ENCODE measurements at regions not wholly inside any gene's neighbourhood (a gene's known extent, or its start where the extent isn't known, plus 50 kb on each side); places are given as distances from the start of the nearest gene placed in this dataset.

DNA sequence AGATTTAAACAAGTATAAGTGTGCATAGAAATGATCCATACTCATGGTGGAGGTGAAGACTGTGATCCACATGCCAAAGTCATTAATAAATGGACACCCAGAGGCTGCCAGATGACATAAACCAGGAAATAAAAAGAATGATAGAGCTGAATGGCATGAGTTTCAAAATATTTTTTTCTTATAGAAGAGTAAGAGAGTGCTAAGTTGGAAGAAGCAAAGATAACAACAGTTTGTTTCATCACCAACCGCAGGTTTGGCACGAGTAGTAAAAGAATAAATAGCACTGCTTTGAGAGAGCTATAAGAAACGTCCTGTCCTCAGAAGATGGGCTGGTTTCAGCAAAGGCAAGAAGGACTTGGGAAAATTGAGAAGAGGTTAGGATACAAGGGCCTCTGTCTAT lies 246.9 kb downstream of the UBE3D start:
- Histone ChIP-seq H3K27me3 (no peaks in the 10 kb centered on the region), H3K9me3 (no peaks in the 10 kb centered on the region), H3K4me1 (no peaks in the 10 kb centered on the region), H3K27ac (no peak overlapping the region), H3K36me3 (no peaks in the 10 kb centered on the region), H3K4me3 (no peak overlapping the region)
- TF ChIP-seq, protein P1, sequence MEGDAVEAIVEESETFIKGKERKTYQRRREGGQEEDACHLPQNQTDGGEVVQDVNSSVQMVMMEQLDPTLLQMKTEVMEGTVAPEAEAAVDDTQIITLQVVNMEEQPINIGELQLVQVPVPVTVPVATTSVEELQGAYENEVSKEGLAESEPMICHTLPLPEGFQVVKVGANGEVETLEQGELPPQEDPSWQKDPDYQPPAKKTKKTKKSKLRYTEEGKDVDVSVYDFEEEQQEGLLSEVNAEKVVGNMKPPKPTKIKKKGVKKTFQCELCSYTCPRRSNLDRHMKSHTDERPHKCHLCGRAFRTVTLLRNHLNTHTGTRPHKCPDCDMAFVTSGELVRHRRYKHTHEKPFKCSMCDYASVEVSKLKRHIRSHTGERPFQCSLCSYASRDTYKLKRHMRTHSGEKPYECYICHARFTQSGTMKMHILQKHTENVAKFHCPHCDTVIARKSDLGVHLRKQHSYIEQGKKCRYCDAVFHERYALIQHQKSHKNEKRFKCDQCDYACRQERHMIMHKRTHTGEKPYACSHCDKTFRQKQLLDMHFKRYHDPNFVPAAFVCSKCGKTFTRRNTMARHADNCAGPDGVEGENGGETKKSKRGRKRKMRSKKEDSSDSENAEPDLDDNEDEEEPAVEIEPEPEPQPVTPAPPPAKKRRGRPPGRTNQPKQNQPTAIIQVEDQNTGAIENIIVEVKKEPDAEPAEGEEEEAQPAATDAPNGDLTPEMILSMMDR (IDR thresholded peaks at IDR 0.05), result no peak
- TF ChIP-seq POLR2A (IDR thresholded peaks at IDR 0.05), result no peak
- 53% methylated on average over 3 of the region's 3 CpGs for WGBS (ENCODE audit: insufficient coverage, low coverage, low lambda C conversion rate, missing lambda C conversion rate)
- intact Hi-C loops (cut with DNase I), result no loop called here
- DNase-seq, result no peak
- ATAC-seq, result no peak

DNA sequence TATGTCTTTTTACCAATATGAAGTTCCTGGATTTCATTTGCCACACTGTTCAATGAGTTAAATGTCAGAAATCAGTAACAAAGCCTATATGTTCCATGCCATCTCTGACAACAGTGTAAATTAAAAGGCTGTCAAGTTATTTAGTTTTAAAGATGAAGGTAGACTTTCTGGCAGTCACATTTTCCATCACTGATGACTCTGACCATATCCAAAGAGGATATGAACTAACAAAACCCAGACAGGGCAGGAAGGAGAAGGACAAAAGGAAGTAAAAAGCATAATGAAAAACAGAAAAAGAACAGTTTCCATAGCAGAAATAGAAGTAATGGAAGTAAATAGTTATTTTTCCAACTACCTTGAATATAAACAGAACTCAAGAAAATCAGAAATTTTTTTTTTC lies 242.3 kb downstream of the UBE3D start:
- intact Hi-C loops (cut with DNase I), result no loop called here
- no peak for DNase-seq
- no peaks in the 10 kb centered on the region for H3K9me3 ChIP-seq
- H3K27me3 ChIP-seq, result no peaks in the 10 kb centered on the region
- no peak for ATAC-seq
- TF ChIP-seq POLR2A (IDR thresholded peaks at IDR 0.05), result no peak
- TF ChIP-seq, protein P1 (IDR thresholded peaks at IDR 0.05), result no peak
- no peak overlapping the region for H3K4me3 ChIP-seq
- no peaks in the 10 kb centered on the region for H3K4me1 ChIP-seq
- H3K36me3 ChIP-seq, result no peaks in the 10 kb centered on the region
- H3K27ac ChIP-seq, result no peak overlapping the region

DNA sequence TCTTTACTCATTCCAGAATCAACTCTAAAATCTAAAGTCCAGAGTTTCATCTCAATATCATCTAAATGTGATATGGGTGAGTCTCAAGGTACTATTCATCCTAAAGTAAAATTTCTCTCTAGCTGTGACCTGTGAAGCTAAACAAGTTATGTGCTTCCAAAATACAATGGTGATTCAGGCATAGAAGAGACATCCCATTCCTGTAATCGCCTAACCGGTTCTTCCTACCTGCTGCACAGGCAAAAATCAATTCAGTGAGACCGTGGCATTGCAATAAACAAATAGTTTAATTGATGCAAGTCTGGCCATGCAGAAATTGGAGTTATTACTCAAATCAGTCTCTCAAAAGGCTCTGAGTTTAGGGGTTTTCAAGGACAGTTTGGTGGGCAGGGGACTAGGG lies 232.8 kb downstream of the UBE3D start:
- no peak overlapping the region for H3K27ac ChIP-seq
- H3K36me3 ChIP-seq, result no peaks in the 10 kb centered on the region
- no peaks in the 10 kb centered on the region for H3K9me3 ChIP-seq
- DNase-seq (no peak), ATAC-seq (no peak)
- no peaks in the 10 kb centered on the region for H3K4me1 ChIP-seq
- H3K4me3 ChIP-seq, result no peak overlapping the region
- WGBS (ENCODE audit: insufficient coverage, low coverage, low lambda C conversion rate, missing lambda C conversion rate), result 65% methylated on average over 3 of the region's 3 CpGs
- TF ChIP-seq, protein P1 (IDR thresholded peaks at IDR 0.05), result no peak
- TF ChIP-seq POLR2A (IDR thresholded peaks at IDR 0.05), result no peak
- no peaks in the 10 kb centered on the region for H3K27me3 ChIP-seq
- intact Hi-C loops (cut with DNase I), result no loop called here

DNA sequence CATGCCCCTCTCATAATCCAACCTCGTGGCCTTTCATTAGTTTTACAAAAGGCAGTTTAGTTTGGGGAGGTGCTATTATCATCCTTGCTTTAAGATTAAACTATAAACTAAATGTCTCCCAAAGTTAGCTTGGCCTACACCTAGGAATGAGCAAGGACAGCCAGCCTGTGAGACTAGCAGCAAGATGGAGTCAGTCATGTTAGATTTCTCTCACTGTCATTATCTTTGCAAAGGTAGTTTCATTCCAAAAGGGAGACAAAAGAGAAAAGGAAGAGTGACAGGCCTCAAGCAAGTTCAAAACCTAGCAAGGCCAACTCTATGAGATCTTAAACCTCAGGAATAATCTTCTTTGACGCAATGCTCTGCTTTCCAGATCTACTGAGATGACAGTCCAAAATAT lies 232.2 kb downstream of the UBE3D start:
- Histone ChIP-seq H3K4me3 (no peak overlapping the region), H3K27me3 (no peaks in the 10 kb centered on the region), H3K27ac (no peak overlapping the region), H3K4me1 (no peaks in the 10 kb centered on the region), H3K9me3 (no peaks in the 10 kb centered on the region), H3K36me3 (no peaks in the 10 kb centered on the region)
- DNase-seq, result no peak
- no peak for TF ChIP-seq POLR2A (IDR thresholded peaks at IDR 0.05)
- TF ChIP-seq, protein P1 (IDR thresholded peaks at IDR 0.05), result no peak
- intact Hi-C loops (cut with DNase I), result no loop called here
- 54% methylated on average over 2 of the region's 2 CpGs for WGBS (ENCODE audit: insufficient coverage, low coverage, low lambda C conversion rate, missing lambda C conversion rate)
- ATAC-seq, result no peak

DNA sequence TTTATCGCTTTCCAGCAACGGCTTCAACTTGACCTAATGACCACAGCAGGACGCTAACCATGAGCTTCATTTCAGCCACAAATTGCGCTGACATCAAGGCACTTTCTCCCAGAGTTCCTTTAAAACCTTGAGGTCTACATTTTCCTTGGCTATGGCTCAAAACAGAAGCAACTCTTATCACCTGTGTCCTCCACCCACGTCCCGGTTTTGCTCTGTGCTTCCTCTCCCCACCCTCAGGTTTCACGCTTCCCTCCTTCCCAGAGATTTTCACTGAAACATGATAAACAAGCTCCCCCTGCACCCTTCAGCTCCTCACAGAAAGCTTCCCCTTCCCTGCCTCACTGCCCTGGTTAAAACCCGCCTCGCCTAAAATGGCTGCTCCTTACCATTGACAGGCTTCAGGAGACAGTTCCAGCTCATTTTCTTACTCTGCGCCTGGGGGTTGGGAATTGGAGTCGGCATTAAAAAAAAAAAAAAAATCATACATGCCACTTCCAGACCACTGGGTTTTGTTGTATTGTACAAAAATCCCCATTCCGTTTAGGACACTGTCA lies 229.5 kb downstream of the UBE3D start:
- Histone ChIP-seq H3K27me3 (no peaks in the 10 kb centered on the region), H3K4me1 (no peaks in the 10 kb centered on the region), H3K27ac (no peak overlapping the region), H3K36me3 (no peaks in the 10 kb centered on the region), H3K9me3 (no peaks in the 10 kb centered on the region), H3K4me3 (no peak overlapping the region)
- WGBS (ENCODE audit: insufficient coverage, low coverage, low lambda C conversion rate, missing lambda C conversion rate), result 60% methylated on average over 11 of the region's 12 CpGs
- intact Hi-C loops (cut with DNase I), result no loop called here
- ATAC-seq, result no peak
- TF ChIP-seq POLR2A (IDR thresholded peaks at IDR 0.05), result no peak
- TF ChIP-seq, protein P1 (IDR thresholded peaks at IDR 0.05), result no peak
- DNase-seq, result no peak

Measured in right lobe of liver (tissue), 6 donors.